ENCODE measurements at regions not wholly inside any gene's neighbourhood (a gene's known extent, or its start where the extent isn't known, plus 50 kb on each side); places are given as distances from the start of the nearest gene placed in this dataset.

- Histone ChIP-seq H3K4me3 (ENCODE audit: low read length) (no peak overlapping the region), H3K27ac (ENCODE audit: low read length) (no peak overlapping the region), H3K4me1 (ENCODE audit: control insufficient read depth, low read depth, low read length) (peaks cover 13% of the 10 kb centered on the region), H3K9ac (ENCODE audit: low read length) (no peak overlapping the region), H3K27me3 (ENCODE audit: control insufficient read depth, insufficient read depth, low read length) (no peaks in the 10 kb centered on the region), H3K9me3 (ENCODE audit: control insufficient read depth, low read depth, low read length) (no peaks in the 10 kb centered on the region), H3K36me3 (ENCODE audit: control insufficient read depth, low read depth, low read length) (no peaks in the 10 kb centered on the region)
Measured at GRCh38 chr13:79659121-79659521, 178.2 kb downstream of the NDFIP2 start.

- Histone ChIP-seq H3K4me1 (ENCODE audit: control insufficient read depth, low read depth, low read length) (peaks cover 13% of the 10 kb centered on the region), H3K27me3 (ENCODE audit: control insufficient read depth, insufficient read depth, low read length) (no peaks in the 10 kb centered on the region), H3K9me3 (ENCODE audit: control insufficient read depth, low read depth, low read length) (no peaks in the 10 kb centered on the region), H3K4me3 (ENCODE audit: low read length) (no peak overlapping the region), H3K36me3 (ENCODE audit: control insufficient read depth, low read depth, low read length) (no peaks in the 10 kb centered on the region), H3K9ac (ENCODE audit: low read length) (no peak overlapping the region), H3K27ac (ENCODE audit: low read length) (no peak overlapping the region)
Measured at GRCh38 chr13:79658333-79658975, 177.5 kb downstream of the NDFIP2 start.

DNA sequence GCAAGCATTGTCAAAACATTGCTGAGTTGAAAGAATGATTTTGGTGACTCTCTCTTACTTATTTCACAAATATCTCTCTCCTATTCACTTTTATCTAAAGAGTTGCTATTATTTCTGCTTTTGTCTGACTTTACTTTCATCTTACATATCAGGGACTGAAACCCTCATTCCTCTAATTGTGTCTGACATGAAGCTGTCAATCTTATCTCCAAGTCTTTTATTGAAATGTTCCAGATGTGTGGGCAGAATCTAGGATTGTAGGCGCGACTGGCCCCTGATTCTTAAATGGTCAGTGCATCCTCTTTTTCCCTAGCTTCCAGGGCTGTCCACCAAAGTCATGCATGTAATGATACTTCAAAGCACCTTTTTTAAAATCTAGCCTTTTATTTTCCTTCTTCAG is 174.6 kb downstream of the NDFIP2 start:
- H3K4me1 ChIP-seq (ENCODE audit: control insufficient read depth, low read depth, low read length): peaks cover 13% of the 10 kb centered on the region
- H3K27ac ChIP-seq (ENCODE audit: low read length): no peak overlapping the region
- H3K9ac ChIP-seq (ENCODE audit: low read length): no peak overlapping the region
- no peaks in the 10 kb centered on the region for H3K27me3 ChIP-seq (ENCODE audit: control insufficient read depth, insufficient read depth, low read length)
- H3K9me3 ChIP-seq (ENCODE audit: control insufficient read depth, low read depth, low read length): no peaks in the 10 kb centered on the region
- H3K36me3 ChIP-seq (ENCODE audit: control insufficient read depth, low read depth, low read length): no peaks in the 10 kb centered on the region
- no peak overlapping the region for H3K4me3 ChIP-seq (ENCODE audit: low read length)

DNA sequence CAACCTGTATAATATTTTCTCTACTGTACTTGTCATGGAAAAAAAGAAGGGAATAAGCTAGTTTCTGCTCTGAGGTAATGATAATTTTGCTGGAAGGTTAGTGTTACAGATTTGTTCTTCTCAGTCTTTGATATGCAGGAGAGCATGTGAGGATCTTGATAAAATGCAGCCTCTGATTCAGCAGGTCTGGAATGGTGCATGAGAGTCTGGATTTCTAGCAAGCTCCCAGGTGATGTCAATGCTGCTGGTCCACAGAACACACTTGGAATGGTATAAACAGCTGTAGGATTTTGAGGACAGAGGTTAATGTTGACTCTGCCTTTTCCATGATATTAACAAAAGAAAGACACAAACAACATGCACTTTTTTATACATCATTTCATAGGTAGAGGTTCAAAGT is 173.6 kb downstream of the NDFIP2 start:
- H3K4me1 ChIP-seq (ENCODE audit: control insufficient read depth, low read depth, low read length): peaks cover 13% of the 10 kb centered on the region
- no peak overlapping the region for H3K9ac ChIP-seq (ENCODE audit: low read length)
- H3K4me3 ChIP-seq (ENCODE audit: low read length): no peak overlapping the region
- H3K27ac ChIP-seq (ENCODE audit: low read length): no peak overlapping the region
- H3K36me3 ChIP-seq (ENCODE audit: control insufficient read depth, low read depth, low read length): no peaks in the 10 kb centered on the region
- H3K9me3 ChIP-seq (ENCODE audit: control insufficient read depth, low read depth, low read length): no peaks in the 10 kb centered on the region
- no peaks in the 10 kb centered on the region for H3K27me3 ChIP-seq (ENCODE audit: control insufficient read depth, insufficient read depth, low read length)

- no peaks in the 10 kb centered on the region for H3K4me1 ChIP-seq (ENCODE audit: control insufficient read depth, low read depth, low read length)
- H3K9me3 ChIP-seq (ENCODE audit: control insufficient read depth, low read depth, low read length): no peaks in the 10 kb centered on the region
- no peak overlapping the region for H3K27ac ChIP-seq (ENCODE audit: low read length)
- H3K27me3 ChIP-seq (ENCODE audit: control insufficient read depth, insufficient read depth, low read length): no peaks in the 10 kb centered on the region
- no peaks in the 10 kb centered on the region for H3K36me3 ChIP-seq (ENCODE audit: control insufficient read depth, low read depth, low read length)
- no peak overlapping the region for H3K4me3 ChIP-seq (ENCODE audit: low read length)
- no peak overlapping the region for H3K9ac ChIP-seq (ENCODE audit: low read length)
Measured at GRCh38 chr13:79650688-79651087, 169.7 kb downstream of the NDFIP2 start.

- Histone ChIP-seq H3K9ac (ENCODE audit: low read length) (no peak overlapping the region), H3K4me3 (ENCODE audit: low read length) (no peak overlapping the region), H3K4me1 (ENCODE audit: control insufficient read depth, low read depth, low read length) (no peaks in the 10 kb centered on the region), H3K9me3 (ENCODE audit: control insufficient read depth, low read depth, low read length) (no peaks in the 10 kb centered on the region), H3K27me3 (ENCODE audit: control insufficient read depth, insufficient read depth, low read length) (no peaks in the 10 kb centered on the region), H3K36me3 (ENCODE audit: control insufficient read depth, low read depth, low read length) (no peaks in the 10 kb centered on the region), H3K27ac (ENCODE audit: low read length) (no peak overlapping the region)
Measured at GRCh38 chr13:79648191-79648590, 167.2 kb downstream of the NDFIP2 start.

GRCh38 chr13:79647533-79647932 is 166.6 kb downstream of the NDFIP2 start:
- Histone ChIP-seq H3K4me1 (ENCODE audit: control insufficient read depth, low read depth, low read length) (no peaks in the 10 kb centered on the region), H3K9ac (ENCODE audit: low read length) (no peak overlapping the region), H3K9me3 (ENCODE audit: control insufficient read depth, low read depth, low read length) (no peaks in the 10 kb centered on the region), H3K27ac (ENCODE audit: low read length) (no peak overlapping the region), H3K4me3 (ENCODE audit: low read length) (no peak overlapping the region), H3K36me3 (ENCODE audit: control insufficient read depth, low read depth, low read length) (no peaks in the 10 kb centered on the region), H3K27me3 (ENCODE audit: control insufficient read depth, insufficient read depth, low read length) (no peaks in the 10 kb centered on the region)

GRCh38 chr13:79646880-79647279 is 165.9 kb downstream of the NDFIP2 start:
- no peak overlapping the region for H3K9ac ChIP-seq (ENCODE audit: low read length)
- H3K27me3 ChIP-seq (ENCODE audit: control insufficient read depth, insufficient read depth, low read length): no peaks in the 10 kb centered on the region
- H3K27ac ChIP-seq (ENCODE audit: low read length): no peak overlapping the region
- H3K4me1 ChIP-seq (ENCODE audit: control insufficient read depth, low read depth, low read length): no peaks in the 10 kb centered on the region
- no peak overlapping the region for H3K4me3 ChIP-seq (ENCODE audit: low read length)
- H3K36me3 ChIP-seq (ENCODE audit: control insufficient read depth, low read depth, low read length): no peaks in the 10 kb centered on the region
- no peaks in the 10 kb centered on the region for H3K9me3 ChIP-seq (ENCODE audit: control insufficient read depth, low read depth, low read length)

DNA sequence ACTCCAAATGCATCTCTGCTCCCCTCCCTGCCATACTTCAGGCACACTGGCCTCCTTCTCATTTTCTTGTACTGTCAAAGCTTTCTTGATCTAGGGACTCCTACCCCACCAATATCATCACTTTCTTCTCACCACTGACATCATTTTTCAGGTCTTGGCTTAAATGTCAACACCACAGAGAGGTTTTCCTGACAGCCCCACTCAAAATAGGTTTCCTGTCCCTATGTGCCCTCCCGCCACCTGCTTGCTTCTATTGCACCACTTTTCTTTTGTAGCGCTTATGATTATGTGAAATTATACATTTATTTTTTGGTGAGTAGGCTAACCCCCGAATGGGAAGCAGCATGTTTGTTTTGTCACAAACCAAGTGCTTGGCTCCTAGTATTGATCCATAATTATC is 164.6 kb downstream of the NDFIP2 start:
- H3K9me3 ChIP-seq (ENCODE audit: control insufficient read depth, low read depth, low read length): no peaks in the 10 kb centered on the region
- H3K27me3 ChIP-seq (ENCODE audit: control insufficient read depth, insufficient read depth, low read length): no peaks in the 10 kb centered on the region
- no peaks in the 10 kb centered on the region for H3K4me1 ChIP-seq (ENCODE audit: control insufficient read depth, low read depth, low read length)

GRCh38 chr13:79642596-79642995 is 161.6 kb downstream of the NDFIP2 start:
- no peak overlapping the region for H3K4me3 ChIP-seq (ENCODE audit: low read length)
- no peak overlapping the region for H3K9ac ChIP-seq (ENCODE audit: low read length)
- H3K9me3 ChIP-seq (ENCODE audit: control insufficient read depth, low read depth, low read length): no peaks in the 10 kb centered on the region
- H3K36me3 ChIP-seq (ENCODE audit: control insufficient read depth, low read depth, low read length): no peaks in the 10 kb centered on the region
- no peak overlapping the region for H3K27ac ChIP-seq (ENCODE audit: low read length)
- H3K4me1 ChIP-seq (ENCODE audit: control insufficient read depth, low read depth, low read length): no peaks in the 10 kb centered on the region
- no peaks in the 10 kb centered on the region for H3K27me3 ChIP-seq (ENCODE audit: control insufficient read depth, insufficient read depth, low read length)

More for the DNA sequence above, 164.6 kb downstream of the NDFIP2 start:
- no peak overlapping the region for H3K27ac ChIP-seq (ENCODE audit: low read length)
- no peak overlapping the region for H3K4me3 ChIP-seq (ENCODE audit: low read length)
- no peak overlapping the region for H3K9ac ChIP-seq (ENCODE audit: low read length)
- H3K36me3 ChIP-seq (ENCODE audit: control insufficient read depth, low read depth, low read length): no peaks in the 10 kb centered on the region

DNA sequence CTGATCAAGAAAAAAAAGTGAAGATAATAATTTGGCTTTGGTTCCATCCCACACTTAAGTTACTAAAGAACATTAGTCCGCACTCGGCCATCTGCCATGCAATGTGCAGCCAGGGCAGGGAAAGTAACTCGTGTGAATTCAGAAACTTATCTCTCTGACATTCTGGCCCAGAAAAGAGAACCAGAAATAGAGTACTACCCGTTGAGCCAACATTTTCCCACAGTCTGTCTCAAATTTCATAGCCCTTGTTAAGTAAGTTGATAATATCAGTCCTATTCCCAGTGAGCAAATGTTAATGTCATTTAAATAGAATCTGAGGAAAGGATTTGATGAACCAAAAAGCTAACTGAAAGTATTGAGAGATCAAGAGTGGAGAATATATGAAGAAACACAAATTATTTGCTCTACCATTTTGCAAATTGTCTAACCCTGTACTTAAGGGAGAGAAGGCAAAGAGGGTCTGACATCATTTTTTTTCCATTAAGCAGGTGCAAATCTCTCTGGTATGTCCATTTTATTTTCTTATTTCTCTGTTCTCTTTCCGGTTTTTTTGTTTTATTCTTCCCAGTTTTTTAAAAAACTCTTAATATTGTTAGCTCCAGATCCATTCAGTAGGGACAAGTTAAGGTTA is 156.3 kb downstream of the NDFIP2 start:
- Histone ChIP-seq H3K36me3 (ENCODE audit: control insufficient read depth, low read depth, low read length) (no peaks in the 10 kb centered on the region), H3K4me3 (ENCODE audit: low read length) (no peak overlapping the region), H3K4me1 (ENCODE audit: control insufficient read depth, low read depth, low read length) (no peaks in the 10 kb centered on the region), H3K9ac (ENCODE audit: low read length) (no peak overlapping the region), H3K9me3 (ENCODE audit: control insufficient read depth, low read depth, low read length) (no peaks in the 10 kb centered on the region), H3K27ac (ENCODE audit: low read length) (no peak overlapping the region), H3K27me3 (ENCODE audit: control insufficient read depth, insufficient read depth, low read length) (no peaks in the 10 kb centered on the region)

GRCh38 chr13:79631051-79631659 is 150.2 kb downstream of the NDFIP2 start:
- no peaks in the 10 kb centered on the region for H3K36me3 ChIP-seq (ENCODE audit: control insufficient read depth, low read depth, low read length)

More at GRCh38 chr13:79631051-79631659, 150.2 kb downstream of the NDFIP2 start:
- H3K27ac ChIP-seq (ENCODE audit: low read length): no peak overlapping the region
- no peaks in the 10 kb centered on the region for H3K9me3 ChIP-seq (ENCODE audit: control insufficient read depth, low read depth, low read length)
- H3K9ac ChIP-seq (ENCODE audit: low read length): no peak overlapping the region
- H3K4me1 ChIP-seq (ENCODE audit: control insufficient read depth, low read depth, low read length): no peaks in the 10 kb centered on the region
- no peaks in the 10 kb centered on the region for H3K27me3 ChIP-seq (ENCODE audit: control insufficient read depth, insufficient read depth, low read length)
- no peak overlapping the region for H3K4me3 ChIP-seq (ENCODE audit: low read length)
